VCaP (cell line): ENCODE measurements at regions not wholly inside any gene's neighbourhood (a gene's known extent, or its start where the extent isn't known, plus 50 kb on each side); places are given as distances from the start of the nearest gene placed in this dataset.
"Not testable (repeated sequence)": the region's sequence is repeated elsewhere in the genome, so short reads cannot be mapped to it uniquely, and the experiment has no call there.

Experiments
- H3K27ac ChIP-seq: fragments of 450-650 bp; 2 replicates; pipeline ENCODE4 v1.5.1; 2017
- CTCF ChIP-seq: fragments of 450-650 bp; conservative IDR thresholded peaks from 2 replicates; pipeline ENCODE4 v1.5.1; 2017; ENCODE audit warnings: mild to moderate bottlenecking, moderate library complexity

- no peak for TF ChIP-seq CTCF
- H3K27ac ChIP-seq: no peak overlapping the region
These were observed 110.5 kb upstream of the ZNF91 start for GRCh38 chr19:23505738-23506137.

DNA sequence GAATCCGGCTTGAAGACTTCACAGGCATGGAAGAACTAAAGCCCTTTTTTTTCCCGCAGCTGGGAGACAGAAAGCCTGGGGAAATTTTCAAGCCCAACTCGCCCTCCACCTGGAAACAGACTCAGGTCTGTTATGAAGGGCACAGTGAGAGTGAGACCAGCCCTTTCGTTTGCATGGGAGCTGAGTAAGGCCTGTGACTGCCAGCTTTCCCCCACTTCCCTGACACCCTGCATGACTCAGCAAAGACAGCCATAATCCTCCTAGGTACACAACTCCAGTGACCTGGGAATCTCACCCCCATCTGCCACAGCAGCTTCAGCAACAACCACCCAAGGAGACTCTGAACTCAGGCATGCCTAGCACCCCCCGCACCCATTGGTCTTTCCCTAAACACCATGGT is 87.6 kb upstream of the ZNF91 start:
- no peak for TF ChIP-seq CTCF

DNA sequence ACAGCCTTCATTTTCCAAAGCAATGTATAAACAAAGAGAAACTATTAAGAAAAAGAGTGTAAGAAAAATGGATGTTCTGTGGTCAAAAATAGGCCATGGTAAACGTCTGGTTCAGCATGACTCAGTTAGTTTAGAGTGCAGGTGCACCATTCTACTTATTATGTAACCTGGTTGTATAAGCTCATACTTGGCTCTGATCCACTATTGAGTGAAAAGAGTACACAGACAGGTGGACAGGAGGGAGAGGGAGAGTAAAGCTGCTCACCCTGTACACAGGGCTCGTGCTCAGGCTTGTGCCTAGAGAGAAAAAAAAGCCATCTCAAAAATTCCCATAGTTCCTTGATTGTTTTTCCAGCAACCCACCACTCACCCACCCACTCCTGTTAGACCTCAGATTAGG is 85.8 kb upstream of the ZNF91 start:
- peak overlapping the region; percentile 41; the same call in 1 of the 2 replicates for H3K27ac ChIP-seq
- TF ChIP-seq CTCF: no peak

More for the DNA sequence above, 87.6 kb upstream of the ZNF91 start:
- no peak overlapping the region for H3K27ac ChIP-seq

DNA sequence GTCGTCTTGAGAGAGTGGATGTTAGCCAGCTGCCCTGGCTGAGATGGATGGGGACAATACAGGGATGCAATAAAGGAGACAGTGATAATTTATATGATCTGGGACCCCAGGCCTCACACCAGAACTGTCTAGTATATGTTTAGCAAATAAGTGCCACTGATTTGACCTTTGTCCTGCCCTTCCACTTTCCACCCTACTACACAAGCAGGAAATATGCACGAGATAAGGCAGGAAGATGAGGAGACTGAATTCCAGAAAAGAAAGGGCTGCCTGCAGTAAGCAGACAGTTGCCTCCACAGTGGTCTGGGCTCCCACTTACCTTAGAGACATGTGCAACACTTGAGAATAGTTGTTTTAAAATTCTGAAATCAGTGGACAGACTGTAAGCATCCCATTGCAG is 80.2 kb upstream of the ZNF91 start:
- no peak for TF ChIP-seq CTCF

GRCh38 chr19:23474761-23475160 is 79.5 kb upstream of the ZNF91 start:
- no peak for TF ChIP-seq CTCF

More for the DNA sequence above, 80.2 kb upstream of the ZNF91 start:
- no peak overlapping the region for H3K27ac ChIP-seq

DNA sequence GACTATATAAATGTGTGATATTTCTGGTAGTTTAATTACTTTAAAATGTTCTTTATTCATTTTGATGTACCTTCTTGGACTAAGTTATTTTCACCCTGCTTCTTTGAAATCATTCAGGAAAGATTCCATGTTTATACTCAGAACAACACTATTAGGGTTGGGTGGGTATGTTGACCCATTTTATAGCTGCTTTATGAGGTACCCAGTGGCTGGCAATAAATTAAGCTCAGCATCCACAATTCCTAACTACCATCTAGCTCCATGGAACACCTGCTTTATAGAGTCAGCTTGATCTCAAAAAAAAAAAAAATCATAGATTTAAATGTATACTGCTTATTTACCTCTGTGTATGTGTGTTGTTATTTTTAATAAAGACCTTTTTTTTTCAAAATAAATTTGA is 78.9 kb upstream of the ZNF91 start:
- no peak for TF ChIP-seq CTCF
- no peak overlapping the region for H3K27ac ChIP-seq

More at GRCh38 chr19:23474761-23475160, 79.5 kb upstream of the ZNF91 start:
- H3K27ac ChIP-seq: no peak overlapping the region

DNA sequence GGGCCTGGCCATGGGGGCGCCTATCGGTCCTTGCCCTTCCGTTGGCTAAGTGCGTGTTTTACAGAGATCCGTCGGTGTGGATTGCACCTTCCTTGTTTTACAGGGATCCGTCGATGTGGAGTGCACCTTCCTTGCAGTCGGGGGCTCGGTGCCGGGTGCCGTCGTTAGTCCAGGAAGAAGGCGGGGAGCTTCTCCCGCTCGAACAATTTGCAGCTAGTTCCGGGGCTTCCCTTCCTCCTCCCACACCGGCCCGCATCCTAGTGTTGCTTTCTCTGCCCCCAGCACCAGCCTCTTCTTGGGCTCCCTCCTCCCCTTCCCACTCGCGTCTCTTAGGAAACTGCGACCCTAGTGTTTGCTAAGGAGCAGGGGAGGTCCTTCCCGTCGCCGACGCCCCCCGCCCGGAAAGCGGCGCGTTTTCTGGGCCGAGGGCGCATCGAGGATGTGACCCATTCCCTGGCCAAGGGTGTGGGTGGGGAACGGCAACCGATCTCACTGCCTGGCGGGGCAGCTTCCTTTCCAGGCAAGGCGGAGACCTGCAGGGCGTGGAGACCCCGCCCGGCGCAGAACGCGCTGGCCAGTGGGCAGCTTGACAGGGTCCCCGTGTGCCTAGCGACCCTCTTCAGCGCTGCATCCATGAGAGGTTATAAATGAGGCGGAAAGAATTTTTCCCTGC is 75.7 kb upstream of the ZNF91 start:
- TF ChIP-seq CTCF: no peak
- no peak overlapping the region for H3K27ac ChIP-seq

- not testable (repeated sequence) for H3K27ac ChIP-seq
These were observed 69.1 kb upstream of the ZNF91 start for GRCh38 chr19:23464349-23464748.
